D721Med (cell line): ENCODE measurements at regions not wholly inside any gene's neighbourhood (a gene's known extent, or its start where the extent isn't known, plus 50 kb on each side); places are given as distances from the start of the nearest gene placed in this dataset.

Experiments
- DNase-seq: peaks from one replicate; pipeline ENCODE4 v3.0.0; 2011; ENCODE audit warnings: low spot score; ENCODE audit not compliant: insufficient read length
- FAIRE-seq: peaks from 2 replicates; lab custom pipeline; 2011; peaks lifted over from hg19 to GRCh38; lab: Jason Lieb, UNC
- TF ChIP-seq, protein P1 (sequence below): IDR thresholded peaks from 2 replicates; pipeline ENCODE4 v1.5.1; 2012; ENCODE audit warnings: mild to moderate bottlenecking, control low read depth; ENCODE audit not compliant: insufficient read depth; ENCODE audit errors: missing control alignments

DNA sequence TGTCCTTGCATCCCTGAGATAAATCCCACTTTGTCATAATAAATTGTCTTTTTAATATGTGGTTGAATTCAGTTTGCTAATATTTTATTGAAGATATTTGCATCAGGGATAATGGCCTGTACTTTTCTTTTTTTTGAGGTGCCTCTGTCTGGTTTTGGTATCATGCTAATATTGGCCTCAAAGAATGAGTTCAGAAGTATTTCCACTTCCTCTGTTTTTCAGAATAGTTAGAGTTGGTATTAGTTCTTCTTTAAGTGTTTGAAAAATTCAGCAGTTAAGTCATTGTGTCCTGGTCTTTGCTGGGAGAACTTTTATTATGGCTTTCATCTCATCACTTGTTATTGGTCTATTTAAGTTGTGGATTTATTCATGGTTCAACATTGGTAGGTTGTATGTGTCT lies 464.1 kb upstream of the CRIM1 start:
- TF ChIP-seq, protein P1, sequence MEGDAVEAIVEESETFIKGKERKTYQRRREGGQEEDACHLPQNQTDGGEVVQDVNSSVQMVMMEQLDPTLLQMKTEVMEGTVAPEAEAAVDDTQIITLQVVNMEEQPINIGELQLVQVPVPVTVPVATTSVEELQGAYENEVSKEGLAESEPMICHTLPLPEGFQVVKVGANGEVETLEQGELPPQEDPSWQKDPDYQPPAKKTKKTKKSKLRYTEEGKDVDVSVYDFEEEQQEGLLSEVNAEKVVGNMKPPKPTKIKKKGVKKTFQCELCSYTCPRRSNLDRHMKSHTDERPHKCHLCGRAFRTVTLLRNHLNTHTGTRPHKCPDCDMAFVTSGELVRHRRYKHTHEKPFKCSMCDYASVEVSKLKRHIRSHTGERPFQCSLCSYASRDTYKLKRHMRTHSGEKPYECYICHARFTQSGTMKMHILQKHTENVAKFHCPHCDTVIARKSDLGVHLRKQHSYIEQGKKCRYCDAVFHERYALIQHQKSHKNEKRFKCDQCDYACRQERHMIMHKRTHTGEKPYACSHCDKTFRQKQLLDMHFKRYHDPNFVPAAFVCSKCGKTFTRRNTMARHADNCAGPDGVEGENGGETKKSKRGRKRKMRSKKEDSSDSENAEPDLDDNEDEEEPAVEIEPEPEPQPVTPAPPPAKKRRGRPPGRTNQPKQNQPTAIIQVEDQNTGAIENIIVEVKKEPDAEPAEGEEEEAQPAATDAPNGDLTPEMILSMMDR, result no peak
- no peak for DNase-seq
- FAIRE-seq, result no peak

- DNase-seq (no peak), FAIRE-seq (no peak)
- TF ChIP-seq, protein P1, result no peak
Measured at GRCh38 chr2:35887146-35887545, 468.4 kb upstream of the CRIM1 start.

DNA sequence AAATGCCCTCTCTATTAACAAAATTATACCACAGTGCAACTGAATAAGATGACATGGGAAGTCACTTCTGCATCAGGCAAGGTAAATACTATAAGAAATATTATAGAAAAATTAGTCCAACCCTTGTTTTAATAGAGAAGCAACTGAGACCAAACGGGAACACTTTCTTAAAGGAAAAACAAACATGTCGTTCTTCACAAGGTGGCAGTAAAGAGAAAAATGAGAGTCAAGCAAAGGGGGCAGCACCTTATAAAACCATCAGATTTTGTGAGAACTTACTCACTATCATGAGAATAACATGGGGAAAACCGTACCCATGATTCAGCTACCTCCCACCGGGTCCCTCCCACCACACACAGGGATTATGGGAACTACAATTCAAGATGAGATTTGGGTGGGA lies 481.7 kb upstream of the CRIM1 start:
- TF ChIP-seq, protein P1, result peak; percentile 1
- DNase-seq (no peak), FAIRE-seq (no peak)

DNA sequence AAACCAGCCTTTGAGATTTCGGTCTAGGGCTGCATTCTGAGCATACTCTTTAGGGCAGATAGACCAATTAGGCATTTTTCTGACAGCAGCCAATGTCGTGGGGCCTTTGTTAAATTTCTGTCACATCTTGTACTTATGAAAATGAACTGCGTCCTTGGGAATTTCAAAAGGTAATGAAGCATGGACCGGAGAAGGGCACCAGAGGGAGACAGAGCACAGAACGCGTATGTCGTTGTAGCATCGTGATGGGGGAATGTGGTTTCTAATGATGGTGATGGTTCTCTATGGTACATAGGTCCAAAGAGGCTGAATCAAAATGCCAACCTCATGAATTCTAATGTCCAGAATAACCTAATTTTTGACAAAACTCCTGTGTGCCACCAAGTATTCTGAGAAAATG lies 483.9 kb upstream of the CRIM1 start:
- TF ChIP-seq, protein P1, result peak; percentile 28
- FAIRE-seq (no peak), DNase-seq (no peak)

DNA sequence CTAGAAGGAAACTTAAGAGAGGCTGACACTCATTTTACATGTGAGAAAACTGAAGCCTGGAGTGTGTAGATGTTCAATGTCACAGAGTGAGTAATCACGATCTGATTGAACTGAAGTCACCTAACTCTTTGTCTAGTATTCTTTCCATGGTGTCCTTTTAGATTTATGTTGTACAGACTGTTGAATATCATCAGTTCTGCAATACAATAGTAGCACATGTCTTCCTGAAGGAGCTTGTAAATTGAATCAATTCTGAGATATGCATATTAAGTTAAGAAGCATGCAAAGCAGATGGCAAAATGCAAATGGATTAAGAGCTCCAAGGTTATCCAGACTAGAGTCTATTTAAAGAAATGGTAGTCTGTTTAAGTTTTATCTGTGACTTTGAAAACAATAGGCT lies 484.9 kb upstream of the CRIM1 start:
- FAIRE-seq (no peak), DNase-seq (no peak)
- TF ChIP-seq, protein P1, result no peak

- TF ChIP-seq, protein P1, result no peak
- FAIRE-seq, result no peak
- DNase-seq, result no peak
Measured at GRCh38 chr2:35864141-35864540, 491.4 kb upstream of the CRIM1 start.

DNA sequence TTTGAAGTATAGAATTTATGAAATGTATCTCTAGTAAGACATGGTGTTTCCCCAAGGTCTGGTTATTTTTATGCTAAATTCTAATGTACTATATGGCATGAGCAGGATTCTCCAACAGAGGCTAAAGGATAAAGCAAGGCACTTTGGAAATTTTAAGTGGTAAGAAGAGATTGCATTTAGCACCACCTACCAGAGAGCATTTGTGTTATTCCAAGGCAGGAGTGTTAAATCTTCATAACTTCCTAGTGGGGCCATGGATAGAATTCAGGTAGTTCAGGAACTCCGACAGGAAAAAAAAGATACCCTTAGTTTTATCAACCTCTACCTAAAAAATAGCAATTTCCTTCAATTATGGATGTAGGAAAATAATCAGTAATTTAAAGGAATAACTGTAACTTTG lies 497.4 kb upstream of the CRIM1 start:
- DNase-seq (no peak), FAIRE-seq (no peak)
- TF ChIP-seq, protein P1, result no peak
